SK-N-MC (cell line): ENCODE measurements at regions not wholly inside any gene's neighbourhood (a gene's known extent, or its start where the extent isn't known, plus 50 kb on each side); places are given as distances from the start of the nearest gene placed in this dataset.
A peak's percentile ranks its signal among the peaks of the same experiment; 100 is the strongest.

Experiments used
- DNase-seq: peaks from one replicate; pipeline ENCODE4 v3.0.0-alpha.2; 2011; ENCODE audit warnings: low read depth, low spot score
- H3K27ac ChIP-seq: fragments of 200-600 bp; sonication (generic); 2 replicates; pipeline ENCODE4 v1.5.1; 2016; ENCODE audit warnings: mixed run types
- H3K36me3 ChIP-seq: fragments of 200-600 bp; sonication (generic); 2 replicates; pipeline ENCODE4 v1.6.1; 2017; ENCODE audit warnings: antibody characterized with exemption, low read length, mixed read lengths; ENCODE audit not compliant: insufficient read depth
- H3K4me3 ChIP-seq: fragments of 200-600 bp; sonication (generic); 2 replicates; pipeline ENCODE4 v1.5.1; 2016
- H3K9ac ChIP-seq: fragments of 200-600 bp; sonication (generic); 2 replicates; pipeline ENCODE4 v1.8.0; 2017; ENCODE audit warnings: mixed run types, mixed read lengths; ENCODE audit not compliant: insufficient read length
- H3K9me3 ChIP-seq: fragments of 200-600 bp; sonication (generic); 2 replicates; pipeline ENCODE4 v1.6.1; 2017; ENCODE audit warnings: low read depth, mild to moderate bottlenecking, antibody characterized with exemption, low read length, moderate library complexity, mixed read lengths
- EZH2 ChIP-seq: fragments of 200-600 bp; sonication (generic); IDR thresholded peaks from one replicate; pipeline ENCODE4 v1.6.1; 2017; ENCODE audit warnings: antibody characterized with exemption
- FOXP2 ChIP-seq: optimal IDR thresholded peaks from 2 replicates; pipeline ENCODE3; 2011; ENCODE audit warnings: mild to moderate bottlenecking, moderate library complexity; ENCODE audit not compliant: insufficient read depth; ENCODE audit errors: extremely low read length, control extremely low read depth
- POLR2AphosphoS5 ChIP-seq: IDR thresholded peaks from 2 replicates; pipeline ENCODE4 v1.6.1; 2012; ENCODE audit warnings: mild to moderate bottlenecking, low read depth, low read length, borderline replicate concordance

DNA sequence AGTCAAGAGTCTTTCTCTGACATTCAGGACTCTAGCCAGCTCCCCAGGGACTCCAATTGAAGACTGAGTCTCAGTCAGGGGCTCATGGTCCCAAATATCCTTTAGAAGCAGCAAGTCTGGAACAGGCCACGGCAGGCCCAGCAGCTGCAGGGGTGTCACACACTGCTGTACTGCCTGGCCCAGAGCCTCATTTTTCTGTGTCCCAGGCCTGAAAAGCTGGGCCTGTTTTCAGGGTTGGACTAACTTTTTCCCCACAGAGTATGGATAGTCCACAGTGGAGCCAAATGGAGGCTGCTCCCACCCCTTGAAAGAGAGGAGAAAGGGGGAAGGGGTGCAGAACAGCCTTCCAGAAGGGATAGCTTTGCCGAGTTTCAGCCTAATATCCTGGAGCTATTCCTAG lies 146.8 kb upstream of the NALF2 start:
- TF ChIP-seq POLR2AphosphoS5 (no peak), FOXP2 (no peak), EZH2 (no peak)
- DNase-seq = no peak
- no peaks in the 10 kb centered on the region for H3K36me3 ChIP-seq
- no peak overlapping the region for H3K4me3 ChIP-seq
- no peak overlapping the region for H3K27ac ChIP-seq
- no peak overlapping the region for H3K9ac ChIP-seq
- H3K9me3 ChIP-seq = no peaks in the 10 kb centered on the region

DNA sequence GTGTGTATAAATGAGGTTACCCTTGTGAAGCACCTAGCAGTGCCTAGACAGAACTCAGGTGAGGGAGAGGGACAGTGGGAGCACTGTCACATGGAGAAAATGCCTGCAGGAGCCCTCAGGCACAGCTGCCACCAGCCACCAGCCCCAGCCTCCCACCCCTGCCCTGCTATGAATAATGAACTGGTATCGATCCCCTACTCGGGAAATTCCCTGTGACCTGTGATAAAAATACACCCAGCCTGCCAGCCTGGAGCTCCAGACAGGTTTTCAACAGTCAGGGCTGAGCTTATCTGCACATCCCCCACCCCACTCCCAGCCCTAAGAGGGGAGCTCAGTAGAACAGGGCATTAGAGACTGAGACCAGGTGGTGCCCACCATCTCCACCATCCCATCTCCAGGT lies 159.6 kb upstream of the PJA1 start:
- Histone ChIP-seq H3K27ac (no peak overlapping the region), H3K4me3 (no peak overlapping the region), H3K9ac (no peak overlapping the region), H3K36me3 (no peaks in the 10 kb centered on the region), H3K9me3 (no peaks in the 10 kb centered on the region)
- TF ChIP-seq EZH2 = no peak
- TF ChIP-seq FOXP2 = no peak
- TF ChIP-seq POLR2AphosphoS5 = no peak
- DNase-seq = no peak

DNA sequence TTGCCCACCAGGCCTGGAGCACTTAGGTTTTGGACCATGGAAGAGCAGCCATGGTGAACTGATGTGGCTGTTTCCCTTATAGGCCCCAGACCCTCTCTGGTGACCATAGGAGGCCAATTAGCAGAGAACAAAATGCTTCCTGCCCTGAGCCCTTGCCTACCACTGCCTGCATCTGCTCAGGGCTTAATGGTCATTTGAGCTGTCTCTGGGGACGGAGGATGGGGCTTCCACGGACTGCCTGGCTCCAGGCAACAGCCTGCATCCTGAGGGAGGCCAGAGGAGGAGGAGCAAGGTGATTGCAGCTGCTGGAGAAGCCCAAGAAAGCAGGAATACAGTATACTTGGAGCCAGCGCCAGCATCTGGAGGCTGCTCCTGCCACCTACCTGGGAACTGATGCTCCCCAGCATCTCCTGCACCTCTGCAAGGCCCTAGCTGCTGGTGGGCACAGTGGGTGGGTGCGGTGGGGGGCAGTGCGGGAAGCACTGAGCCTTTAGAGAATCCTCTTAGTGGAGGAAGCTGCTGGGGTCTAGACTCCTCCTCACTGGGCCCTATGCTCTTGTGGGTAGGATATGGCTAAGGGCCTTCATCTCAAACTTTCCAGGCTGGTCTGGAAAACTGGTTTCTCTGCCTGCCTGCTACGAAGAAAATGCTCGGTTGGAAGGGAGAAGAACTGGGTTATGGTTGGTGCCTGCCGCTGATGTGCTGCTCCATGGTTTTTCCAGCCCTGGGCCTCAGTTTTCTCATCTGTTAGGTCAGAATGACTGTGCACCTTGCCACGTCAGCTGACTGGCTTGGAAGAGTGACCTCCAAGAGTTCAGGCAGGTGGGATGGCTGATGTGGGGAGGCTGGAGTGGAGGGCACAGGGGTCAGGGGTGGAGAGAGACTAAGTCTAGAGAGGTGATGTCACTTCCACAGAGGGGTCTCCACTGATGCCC lies 158.8 kb upstream of the PJA1 start:
- TF ChIP-seq POLR2AphosphoS5 (no peak), EZH2 (no peak), FOXP2 (no peak)
- no peak for DNase-seq
- Histone ChIP-seq H3K4me3 (no peak overlapping the region), H3K9ac (no peak overlapping the region), H3K36me3 (no peaks in the 10 kb centered on the region), H3K27ac (no peak overlapping the region), H3K9me3 (no peaks in the 10 kb centered on the region)

DNA sequence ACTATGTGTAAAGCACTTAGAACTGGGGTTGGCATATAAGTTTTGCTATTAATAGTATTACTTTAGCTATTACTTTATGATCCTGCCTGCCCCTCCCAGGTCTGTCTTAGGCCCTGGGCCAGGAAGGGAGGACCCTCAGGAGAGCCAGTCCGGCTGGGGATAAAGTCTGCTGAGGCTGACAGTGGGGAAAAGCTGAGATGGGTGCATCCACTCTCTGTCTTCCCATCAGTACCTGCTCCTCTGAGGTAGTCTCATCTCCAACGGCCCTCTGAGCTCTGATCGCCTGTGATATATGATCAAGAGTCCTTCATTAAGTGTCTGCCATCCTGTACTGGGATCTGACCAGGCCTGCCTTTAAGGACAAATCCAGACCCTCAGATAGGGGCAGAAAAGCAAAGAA lies 156.5 kb upstream of the PJA1 start:
- no peak for DNase-seq
- no peak overlapping the region for H3K4me3 ChIP-seq
- H3K9ac ChIP-seq = no peak overlapping the region
- H3K27ac ChIP-seq = no peak overlapping the region
- no peak for TF ChIP-seq EZH2
- TF ChIP-seq POLR2AphosphoS5 = no peak
- TF ChIP-seq FOXP2 = no peak
- H3K9me3 ChIP-seq = no peaks in the 10 kb centered on the region
- H3K36me3 ChIP-seq = no peaks in the 10 kb centered on the region

DNA sequence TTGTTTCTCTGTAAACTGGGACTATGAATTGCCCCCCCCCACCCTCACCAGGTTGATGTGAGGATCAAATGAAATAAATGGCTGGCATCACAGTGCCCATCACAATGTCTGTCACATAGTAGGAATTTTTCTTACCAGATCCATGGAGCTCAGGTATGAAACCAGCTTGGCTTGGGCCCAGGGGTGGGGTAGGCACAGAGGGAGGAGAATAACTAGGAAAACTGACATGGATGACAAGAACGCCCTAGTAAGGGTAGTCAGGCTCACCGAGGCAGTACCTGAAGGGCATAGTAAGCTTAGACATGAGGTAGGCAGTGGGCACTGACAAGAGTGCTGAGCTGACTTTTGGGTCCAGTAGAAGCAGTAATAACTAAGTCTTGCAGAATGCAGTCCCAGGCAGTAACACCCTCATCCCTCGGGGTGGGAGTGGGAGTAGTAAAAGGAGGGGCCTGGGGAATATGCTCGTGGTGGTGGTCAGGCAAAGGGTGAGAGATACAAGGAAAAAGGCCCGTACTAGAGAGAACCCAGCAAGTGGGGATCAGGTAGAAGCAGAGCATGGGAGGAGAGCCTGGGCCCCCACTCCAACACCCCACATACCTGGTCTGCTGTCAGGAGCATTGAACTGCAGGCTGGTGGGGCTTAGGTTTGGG lies 155.9 kb upstream of the PJA1 start:
- Histone ChIP-seq H3K9ac (no peak overlapping the region), H3K36me3 (no peaks in the 10 kb centered on the region), H3K9me3 (no peaks in the 10 kb centered on the region), H3K27ac (no peak overlapping the region), H3K4me3 (no peak overlapping the region)
- TF ChIP-seq FOXP2 = no peak
- no peak for TF ChIP-seq EZH2
- no peak for TF ChIP-seq POLR2AphosphoS5
- no peak for DNase-seq

DNA sequence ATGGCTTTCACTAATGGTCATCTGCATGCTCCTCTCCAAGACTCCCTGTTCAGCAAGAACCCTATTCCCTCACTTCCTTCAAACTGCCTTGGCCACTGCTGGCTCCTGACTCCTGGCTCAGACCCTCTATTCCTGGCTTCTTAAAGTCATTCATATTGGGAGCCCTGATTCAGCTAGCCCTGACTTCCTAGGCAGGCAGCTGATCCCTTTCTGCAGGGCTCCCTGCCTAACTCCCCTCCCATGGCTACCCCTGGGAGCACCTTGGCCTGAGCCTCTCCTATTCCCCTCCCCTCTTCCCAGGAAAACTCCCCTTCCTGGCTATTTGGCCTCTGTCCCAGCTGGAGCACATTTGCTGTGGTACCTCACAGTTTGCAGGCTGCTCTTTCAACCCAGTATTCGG lies 154.9 kb upstream of the PJA1 start:
- H3K9ac ChIP-seq = no peak overlapping the region
- TF ChIP-seq EZH2 (no peak), FOXP2 (no peak), POLR2AphosphoS5 (no peak)

DNA sequence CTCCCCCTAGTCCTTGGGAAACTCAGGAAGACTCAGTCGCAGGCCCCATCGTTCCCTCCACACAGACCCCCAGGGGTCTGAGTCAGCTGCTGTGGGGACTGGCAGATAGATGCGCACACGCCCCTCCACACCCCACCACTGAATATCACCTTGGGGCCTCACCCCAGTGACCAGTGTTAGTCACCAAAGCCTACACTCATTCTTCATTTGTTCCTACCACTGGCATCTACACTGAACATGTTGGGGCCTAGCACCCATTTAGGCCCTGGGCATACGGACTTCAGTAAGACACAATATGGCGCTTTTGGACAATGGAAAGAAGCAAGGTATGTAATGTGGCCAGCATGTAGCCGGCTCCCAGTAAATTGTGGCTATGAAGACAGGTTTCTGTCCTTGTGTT lies 154.1 kb upstream of the PJA1 start:
- Histone ChIP-seq H3K4me3 (no peak overlapping the region), H3K36me3 (no peaks in the 10 kb centered on the region), H3K9ac (no peak overlapping the region), H3K9me3 (no peaks in the 10 kb centered on the region), H3K27ac (peak overlapping the region; percentile 60; the same call in 1 of the 2 replicates)
- no peak for TF ChIP-seq POLR2AphosphoS5
- DNase-seq = no peak

More for the DNA sequence above, 154.9 kb upstream of the PJA1 start:
- Histone ChIP-seq H3K9me3 (no peaks in the 10 kb centered on the region), H3K27ac (no peak overlapping the region), H3K4me3 (no peak overlapping the region), H3K36me3 (no peaks in the 10 kb centered on the region)
- no peak for DNase-seq

DNA sequence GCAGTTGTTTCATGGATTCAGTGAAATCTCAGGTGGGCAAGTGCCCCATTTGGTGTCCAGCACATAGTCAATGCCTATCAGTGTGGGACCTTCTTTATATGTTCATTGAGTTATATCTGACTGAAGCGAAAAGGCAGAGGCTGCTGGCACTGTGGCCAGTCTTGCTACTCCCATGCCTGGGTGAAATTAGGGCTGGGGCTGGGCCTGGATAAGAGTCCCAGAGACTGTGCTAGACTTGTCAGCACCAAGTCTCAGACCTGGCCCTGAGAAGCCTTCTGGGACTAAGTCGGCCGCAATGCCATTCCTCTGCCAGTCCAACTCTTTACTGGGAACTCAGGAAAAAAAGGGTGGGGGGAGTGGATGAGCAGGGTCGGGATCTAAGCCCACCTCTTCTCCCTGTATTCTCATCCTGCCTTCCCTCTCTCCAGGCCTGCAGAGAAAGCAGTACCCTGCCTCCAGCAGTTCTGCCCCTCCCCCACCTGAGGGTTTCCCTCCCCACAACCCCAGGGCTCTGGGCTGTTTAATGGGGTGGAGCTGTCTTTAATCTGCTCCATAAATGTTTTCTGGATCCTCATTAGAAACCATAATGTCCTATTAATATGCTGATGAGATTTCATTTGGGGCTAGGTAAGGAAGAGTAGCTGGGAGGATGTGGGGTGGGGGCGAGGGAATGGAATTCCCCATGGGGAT lies 153.5 kb upstream of the PJA1 start:
- no peak for DNase-seq

More for the DNA sequence above, 153.5 kb upstream of the PJA1 start:
- peak overlapping the region; percentile 60 for H3K27ac ChIP-seq
- no peaks in the 10 kb centered on the region for H3K36me3 ChIP-seq
- no peaks in the 10 kb centered on the region for H3K9me3 ChIP-seq
- H3K9ac ChIP-seq = no peak overlapping the region
- TF ChIP-seq FOXP2 = no peak
- TF ChIP-seq POLR2AphosphoS5 = no peak
- no peak for TF ChIP-seq EZH2
- no peak overlapping the region for H3K4me3 ChIP-seq
